HCEC 1CT (cell line): ENCODE measurements at regions not wholly inside any gene's neighbourhood (a gene's known extent, or its start where the extent isn't known, plus 50 kb on each side); places are given as distances from the start of the nearest gene placed in this dataset.

Experiments used
- DNase-seq: peaks from one replicate; pipeline ENCODE4 v3.0.0-alpha.2; 2017

DNA sequence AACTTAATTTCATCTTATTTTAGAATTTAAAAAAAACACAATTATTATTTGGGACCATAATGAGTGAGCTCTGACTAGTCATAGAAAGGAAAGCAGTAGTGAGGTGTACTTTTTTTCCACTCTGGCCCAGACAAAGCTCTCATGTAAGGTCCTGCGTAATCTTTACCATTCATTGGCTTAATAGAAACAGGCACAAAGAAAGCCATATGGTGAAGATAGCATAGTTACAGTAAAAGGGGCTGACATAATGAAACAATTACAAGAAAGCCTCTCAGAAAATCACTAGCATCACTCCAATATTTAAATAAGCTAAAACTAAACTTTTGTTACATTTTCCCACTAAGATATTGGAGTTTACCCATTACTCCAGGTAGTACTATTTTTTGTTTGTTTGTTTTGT, 384.6 kb upstream of the ALCAM start:
- no peak for DNase-seq

DNA sequence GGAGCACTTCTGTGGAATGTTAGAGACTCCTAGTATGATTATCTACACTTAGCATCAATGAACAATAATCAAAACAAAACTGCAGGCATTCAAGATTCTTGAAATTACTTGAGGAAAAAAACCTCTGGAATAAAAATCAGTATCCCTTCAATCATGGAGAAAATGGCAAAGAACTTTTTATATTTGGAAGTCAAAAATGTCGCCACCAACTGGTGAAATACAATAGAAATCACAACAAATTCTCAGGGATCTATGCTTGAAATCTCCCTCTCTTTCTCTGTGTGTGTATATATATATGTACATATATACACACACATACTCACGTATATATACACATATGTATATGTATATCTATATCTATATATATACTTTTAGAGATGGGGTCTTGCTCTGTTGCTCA, 378.9 kb upstream of the ALCAM start:
- DNase-seq, result peak; percentile 9

DNA sequence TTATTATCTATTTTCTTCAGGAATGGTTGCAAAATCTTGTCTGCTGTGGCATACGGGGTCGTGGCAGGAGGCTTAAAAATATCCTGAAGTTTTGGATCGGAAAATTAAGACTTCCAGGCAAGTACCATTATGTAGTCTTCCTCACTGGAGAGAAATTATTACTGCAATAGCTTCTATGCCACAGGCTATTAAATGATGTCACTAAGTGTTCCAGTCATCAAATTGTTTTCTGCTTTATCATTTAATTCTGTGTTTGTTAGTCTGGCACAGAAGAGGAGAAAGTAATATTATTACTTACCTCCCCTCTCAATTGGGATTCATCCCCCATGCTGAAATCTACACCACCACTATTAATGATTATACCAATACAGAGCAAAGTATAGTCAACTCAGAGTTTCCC, 378.2 kb upstream of the ALCAM start:
- no peak for DNase-seq

GRCh38 chr3:104989878-104990277, 376.8 kb upstream of the ALCAM start:
- no peak for DNase-seq

DNA sequence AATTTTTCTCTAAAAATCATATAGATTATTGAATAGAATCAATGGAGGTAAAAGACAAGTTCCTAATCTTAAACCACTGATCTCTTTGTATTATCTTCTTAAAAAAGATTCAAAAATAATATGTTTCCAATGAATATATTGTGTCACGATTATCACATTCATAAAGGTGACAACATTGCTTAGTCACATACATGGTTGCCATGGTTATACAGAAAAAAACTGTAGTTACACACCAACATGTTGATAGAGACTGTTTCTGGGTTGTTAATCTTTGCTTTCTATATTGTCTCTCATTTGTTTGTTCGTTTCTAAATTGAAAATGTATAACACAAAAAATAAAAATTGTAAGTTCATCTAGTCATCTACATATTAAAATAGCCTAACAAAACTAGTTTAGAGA, 376.0 kb upstream of the ALCAM start:
- DNase-seq, result no peak

DNA sequence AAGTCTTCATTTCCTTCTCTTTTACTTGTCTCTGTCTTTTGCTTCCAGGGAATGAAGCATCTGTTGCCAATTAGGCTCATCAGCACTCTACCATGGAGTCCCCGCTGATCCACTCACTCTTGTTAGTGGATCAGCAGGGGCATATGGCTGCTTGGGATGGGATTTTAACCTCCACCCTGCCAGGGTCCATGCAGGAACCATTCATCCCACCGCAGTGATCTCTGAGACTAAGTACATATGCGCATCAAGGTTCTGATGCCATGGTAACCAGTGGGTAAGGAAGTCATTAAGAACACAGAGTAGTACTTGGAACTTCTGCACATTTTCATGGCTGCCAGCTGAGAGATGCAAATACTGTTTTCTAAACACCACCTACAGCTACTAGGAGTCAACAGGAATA, 374.0 kb upstream of the ALCAM start:
- DNase-seq, result no peak

- DNase-seq, result no peak
Measured at GRCh38 chr3:105006164-105006563, 360.5 kb upstream of the ALCAM start.

DNA sequence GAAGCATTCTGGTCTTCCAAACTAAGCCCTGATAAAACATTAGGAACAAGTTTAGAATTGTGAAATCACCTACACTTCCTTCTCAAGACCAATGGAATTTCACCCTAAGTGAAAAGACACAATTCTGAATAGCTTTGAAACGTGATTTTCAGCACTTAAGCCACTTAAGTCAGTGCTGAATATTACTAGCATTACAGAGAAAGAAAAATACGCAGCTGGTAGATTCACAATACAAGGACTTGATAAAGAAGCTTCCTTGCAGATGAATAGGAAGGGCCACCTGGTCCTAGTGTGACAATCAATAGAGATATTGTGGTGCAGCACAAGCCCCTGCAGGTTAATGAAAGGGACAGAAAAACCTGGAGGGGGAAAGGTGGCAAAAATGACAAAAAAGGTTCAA, 353.1 kb upstream of the ALCAM start:
- no peak for DNase-seq

GRCh38 chr3:105014631-105015030, 352.1 kb upstream of the ALCAM start:
- peak; percentile 3 for DNase-seq

DNA sequence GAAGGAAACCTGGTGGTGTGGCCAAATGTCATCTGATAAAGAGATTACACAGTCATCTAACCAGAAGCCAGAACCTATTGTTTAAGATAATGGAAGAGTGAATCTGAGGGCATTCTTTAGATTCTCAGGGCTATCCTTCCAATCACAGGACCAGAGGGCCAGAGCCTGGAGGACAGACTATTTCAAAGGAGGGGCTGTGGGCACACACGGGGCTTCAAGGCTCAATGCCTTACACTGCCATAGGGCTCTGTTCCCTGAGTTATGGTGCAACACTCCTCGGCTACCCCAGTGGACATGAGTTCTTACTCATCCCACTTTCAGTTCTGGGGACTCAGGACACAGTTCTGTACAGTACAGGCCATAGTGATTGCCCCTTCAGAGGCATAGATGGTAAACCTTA, 343.9 kb upstream of the ALCAM start:
- no peak for DNase-seq

DNA sequence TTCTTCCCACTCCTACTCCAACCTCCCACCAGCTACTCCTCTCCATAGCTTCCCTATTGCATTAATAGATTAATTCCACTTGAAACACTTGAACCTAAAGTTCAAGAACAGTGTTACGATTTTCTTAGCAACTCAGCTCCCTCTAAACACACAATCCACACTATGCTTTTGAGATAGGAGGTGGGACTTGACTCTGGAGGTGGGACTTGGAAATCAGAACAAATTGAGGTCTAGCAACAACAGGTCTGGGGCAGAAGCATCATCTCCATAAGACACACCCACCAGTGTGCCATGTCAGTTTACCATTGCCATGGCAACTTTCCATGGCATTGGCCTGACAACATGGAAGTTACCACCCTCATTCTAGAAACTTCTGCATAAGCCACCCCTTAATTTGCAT, 336.5 kb upstream of the ALCAM start:
- DNase-seq, result no peak

DNA sequence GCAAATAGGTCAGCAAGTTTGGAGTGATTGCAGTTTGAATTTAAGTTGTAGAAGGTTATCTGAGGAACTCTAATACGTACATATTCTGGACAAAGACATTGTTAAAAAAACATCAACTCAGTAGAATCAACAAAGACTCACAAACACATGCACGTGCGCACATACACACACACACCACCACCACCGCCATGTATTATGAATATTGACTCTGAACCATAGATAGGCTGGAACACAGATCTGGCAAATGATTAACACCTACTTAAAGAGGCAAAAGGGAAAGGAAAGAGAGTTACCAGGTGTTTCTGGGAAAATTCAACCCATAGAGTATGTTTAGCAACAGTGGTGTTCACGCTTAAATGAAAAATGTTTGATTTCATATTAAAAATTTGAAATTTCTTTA, 334.2 kb upstream of the ALCAM start:
- DNase-seq, result no peak

DNA sequence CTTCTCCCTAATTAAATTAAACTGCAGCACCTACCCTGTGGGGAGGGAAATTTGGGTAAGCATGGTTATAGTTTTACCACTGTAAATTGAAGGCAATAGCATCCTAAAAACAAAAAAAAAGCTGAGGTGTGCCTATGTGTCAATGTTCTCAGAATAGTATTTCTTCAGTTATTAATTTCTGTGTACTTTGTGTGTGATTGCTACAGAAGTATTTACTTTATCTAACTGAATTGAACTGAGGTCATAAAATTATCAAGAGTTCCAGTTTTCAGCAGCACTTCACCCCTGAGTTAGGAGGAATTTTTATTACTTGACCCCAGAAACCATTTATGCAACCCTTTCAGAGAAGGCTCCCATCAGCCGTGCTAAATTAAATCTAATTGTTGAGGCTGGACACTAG, 333.6 kb upstream of the ALCAM start:
- no peak for DNase-seq

DNA sequence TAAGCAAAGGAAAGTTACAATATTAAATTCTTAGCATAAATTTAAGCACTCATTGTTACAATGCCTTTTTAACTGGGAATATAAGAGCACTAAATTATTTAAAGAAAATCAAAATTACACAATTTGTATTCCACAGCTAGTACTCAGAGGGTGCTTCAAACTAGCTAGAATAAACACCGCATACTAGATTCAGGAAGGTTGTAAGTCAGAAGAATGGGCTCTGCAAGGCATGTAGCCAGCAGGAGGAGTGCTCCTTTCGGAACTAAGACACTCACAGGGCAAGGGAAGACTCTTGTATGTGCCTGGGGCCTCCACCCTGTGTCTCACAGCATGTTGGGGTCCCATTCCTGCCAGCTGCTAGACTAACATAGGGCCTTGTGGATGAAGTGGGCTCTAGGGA, 327.7 kb upstream of the ALCAM start:
- no peak for DNase-seq

- no peak for DNase-seq
Measured at GRCh38 chr3:105040026-105040622, 326.6 kb upstream of the ALCAM start.

GRCh38 chr3:105042586-105042985, 324.1 kb upstream of the ALCAM start:
- DNase-seq, result no peak

DNA sequence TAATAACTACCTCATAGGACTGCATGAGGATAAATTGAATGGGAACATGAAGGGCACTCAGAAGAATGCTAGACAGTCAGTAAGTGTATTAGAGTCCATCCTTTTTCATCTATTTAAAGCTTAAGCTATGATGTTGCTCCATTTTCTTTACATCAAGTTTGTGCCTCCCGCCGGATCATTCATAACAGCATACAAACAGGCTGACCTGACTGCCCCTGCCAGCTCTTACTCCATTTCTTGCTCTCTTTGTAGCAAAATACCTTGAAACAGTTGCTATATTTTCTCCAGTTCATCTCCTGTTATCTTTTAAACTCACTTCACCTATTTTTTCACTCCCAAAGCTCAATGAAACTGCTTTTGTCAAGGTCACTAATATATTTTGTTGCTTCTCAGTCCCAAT, 315.6 kb upstream of the ALCAM start:
- DNase-seq, result no peak

GRCh38 chr3:105051972-105052371, 314.7 kb upstream of the ALCAM start:
- no peak for DNase-seq

DNA sequence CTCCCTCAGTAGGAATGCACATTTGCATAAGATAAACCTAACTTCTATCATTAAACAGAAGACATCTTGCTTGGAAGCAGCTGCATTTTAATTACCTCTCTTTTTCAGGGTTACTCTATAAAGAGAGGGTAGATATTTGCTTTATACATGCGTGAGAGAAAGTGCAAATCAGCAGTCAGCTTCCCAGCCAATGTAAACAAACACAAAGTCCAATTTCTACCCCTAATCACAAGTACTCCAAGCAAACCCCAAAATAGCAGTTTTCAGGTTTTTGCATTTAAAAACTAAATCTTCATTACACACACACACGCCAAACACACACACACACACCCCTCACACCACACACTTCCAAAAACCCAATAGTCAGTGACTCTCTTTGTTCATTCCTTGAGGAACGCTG, 303.9 kb upstream of the ALCAM start:
- DNase-seq, result no peak

DNA sequence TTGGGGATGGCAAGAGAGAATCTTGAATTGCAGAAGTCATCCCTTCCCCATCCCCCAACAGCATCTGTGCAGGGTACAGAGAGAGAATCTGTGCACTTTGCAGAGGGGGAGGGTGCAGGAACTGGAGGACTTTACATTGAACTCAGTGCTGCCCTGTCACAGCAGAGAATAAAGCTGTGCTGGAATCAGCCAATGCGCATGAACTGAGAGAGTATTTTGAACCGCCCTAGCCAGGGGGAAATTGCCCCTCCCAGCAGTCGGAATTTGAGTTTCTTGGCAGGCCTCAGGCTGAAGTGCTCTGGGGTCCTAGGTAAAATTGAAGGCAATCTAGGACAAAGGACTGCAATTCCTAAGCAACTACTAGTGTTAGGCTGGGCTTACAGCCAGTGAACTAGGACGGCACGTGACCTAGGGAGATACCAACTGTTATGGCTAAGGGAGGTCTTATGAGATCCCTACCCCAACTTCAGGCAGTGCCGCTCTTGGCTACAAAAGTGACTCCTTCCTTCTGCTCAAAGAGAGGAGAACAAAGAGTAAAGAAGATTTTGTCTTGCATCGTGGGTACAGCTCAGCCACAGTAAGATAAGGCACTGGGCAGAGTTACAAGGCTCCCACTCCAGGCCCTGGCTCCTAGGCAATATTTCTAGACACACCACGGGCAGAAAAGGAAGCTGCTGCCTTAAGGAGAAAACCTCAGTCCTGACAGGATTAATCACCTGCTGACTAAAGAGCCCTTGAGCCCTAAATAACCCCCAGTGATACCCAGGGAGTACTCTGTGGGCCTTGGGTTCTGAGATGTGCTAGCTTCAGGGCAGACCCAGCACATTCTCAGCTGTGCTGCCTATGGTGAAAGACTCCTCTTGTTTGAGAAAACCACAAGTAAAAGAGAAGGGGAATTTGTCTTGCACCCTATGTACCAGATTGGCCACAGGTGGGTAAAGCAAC, 300.5 kb upstream of the ALCAM start:
- DNase-seq, result no peak

- DNase-seq, result no peak
Measured at GRCh38 chr3:105067361-105067760, 299.3 kb upstream of the ALCAM start.

- DNase-seq, result no peak
Measured at GRCh38 chr3:105077060-105077822, 289.5 kb upstream of the ALCAM start.

GRCh38 chr3:105083945-105084344, 282.8 kb upstream of the ALCAM start:
- DNase-seq, result peak; percentile 11

GRCh38 chr3:105085506-105085905, 281.2 kb upstream of the ALCAM start:
- DNase-seq, result no peak
